GM06990 (cell line): ENCODE measurements at regions not wholly inside any gene's neighbourhood (a gene's known extent, or its start where the extent isn't known, plus 50 kb on each side); places are given as distances from the start of the nearest gene placed in this dataset.
"Not testable (repeated sequence)": the region's sequence is repeated elsewhere in the genome, so short reads cannot be mapped to it uniquely, and the experiment has no call there.

Experiments used
- DNase-seq: peaks from one replicate; pipeline ENCODE4 v3.0.0-alpha.2; 2011; ENCODE audit not compliant: insufficient read length; ENCODE audit errors: extremely low read depth
- H3K27me3 ChIP-seq: replicated peaks from 2 replicates; pipeline ENCODE4 v1.6.0; 2011; ENCODE audit warnings: low read length; ENCODE audit not compliant: control insufficient read depth, insufficient read depth
- H3K36me3 ChIP-seq: 2 replicates; pipeline ENCODE4 v1.5.1; 2011; ENCODE audit warnings: low read length; ENCODE audit not compliant: control insufficient read depth, insufficient read depth
- H3K4me3 ChIP-seq: replicated peaks from 2 replicates; pipeline ENCODE4 v1.5.1; 2011; ENCODE audit warnings: low read depth, mild to moderate bottlenecking, control low read depth, low read length
- CTCF ChIP-seq: IDR thresholded peaks from 2 replicates; pipeline ENCODE4 v1.5.1; 2011; ENCODE audit warnings: low read length, control low read depth, mild to moderate bottlenecking, inconsistent platforms; ENCODE audit not compliant: insufficient read depth, poor library complexity, severe bottlenecking

- no peak for TF ChIP-seq CTCF
- no peak for DNase-seq
- Histone ChIP-seq H3K27me3 (peaks cover 4% of the 10 kb centered on the region), H3K36me3 (no peaks in the 10 kb centered on the region), H3K4me3 (no peak overlapping the region)
These were observed 109.3 kb downstream of the ADRA2C start for GRCh38 chr4:3875466-3875865.

DNA sequence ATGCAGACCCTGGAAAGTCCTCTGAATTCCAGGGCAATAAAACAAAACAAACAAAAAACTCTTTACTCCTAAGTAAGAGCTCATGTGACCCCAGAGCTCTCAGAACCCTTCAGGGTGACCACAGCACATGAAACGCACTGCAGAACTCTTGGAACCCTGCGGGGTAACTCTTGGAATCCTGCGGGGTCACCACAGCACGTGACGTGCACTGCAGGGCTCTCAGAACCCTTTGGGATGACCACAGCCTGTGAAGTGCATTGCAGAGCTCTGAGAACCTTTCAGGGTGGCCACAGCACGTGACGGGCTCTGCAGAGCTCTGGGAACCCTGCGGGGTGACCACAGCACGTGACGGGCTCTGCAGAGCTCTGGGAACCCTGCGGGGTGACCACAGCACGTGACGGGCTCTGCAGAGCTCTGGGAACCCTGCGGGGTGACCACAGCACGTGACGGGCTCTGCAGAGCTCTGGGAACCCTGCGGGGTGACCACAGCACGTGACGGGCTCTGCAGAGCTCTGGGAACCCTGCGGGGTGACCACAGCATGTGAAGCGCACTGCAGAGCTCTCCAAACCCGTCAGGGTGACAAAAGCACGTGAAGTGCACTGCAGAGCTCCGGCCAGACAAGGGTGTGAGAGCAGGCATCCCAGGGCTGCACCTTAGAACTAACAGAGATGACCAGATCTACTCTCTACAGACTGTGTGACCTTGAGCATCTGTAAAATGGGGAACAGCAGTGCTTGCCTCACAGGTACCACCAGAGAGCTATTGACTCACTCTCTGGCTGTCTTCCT is 110.1 kb downstream of the ADRA2C start:
- H3K4me3 ChIP-seq, DNase-seq, H3K36me3 ChIP-seq, H3K27me3 ChIP-seq: not testable (repeated sequence)

- DNase-seq: no peak
- H3K4me3 ChIP-seq: no peak overlapping the region
- peaks cover 4% of the 10 kb centered on the region for H3K27me3 ChIP-seq
- H3K36me3 ChIP-seq: no peaks in the 10 kb centered on the region
- no peak for TF ChIP-seq CTCF
These were observed 111.1 kb downstream of the ADRA2C start for GRCh38 chr4:3877236-3877635.

DNA sequence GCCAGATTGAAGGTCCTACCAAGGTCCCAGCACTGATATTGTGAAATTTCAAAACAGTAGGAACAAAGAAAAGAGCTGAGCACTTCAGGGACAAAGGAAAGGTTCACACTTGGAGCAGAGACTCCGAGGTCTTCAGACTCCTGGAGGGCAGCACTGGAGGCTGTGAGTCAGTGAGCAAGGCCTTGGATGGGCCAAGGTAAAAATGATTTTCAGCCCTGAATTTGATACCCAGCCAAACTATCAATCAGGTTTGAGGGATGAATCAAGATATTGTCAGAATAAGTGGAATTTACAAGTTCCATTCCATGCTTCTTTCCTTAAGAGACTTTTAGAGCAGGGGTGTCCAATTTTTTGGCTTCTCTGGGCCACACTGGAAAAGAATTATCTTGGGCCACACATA is 111.7 kb downstream of the ADRA2C start:
- no peak for DNase-seq
- Histone ChIP-seq H3K4me3 (no peak overlapping the region), H3K36me3 (no peaks in the 10 kb centered on the region), H3K27me3 (peaks cover 6% of the 10 kb centered on the region)
- TF ChIP-seq CTCF: no peak

DNA sequence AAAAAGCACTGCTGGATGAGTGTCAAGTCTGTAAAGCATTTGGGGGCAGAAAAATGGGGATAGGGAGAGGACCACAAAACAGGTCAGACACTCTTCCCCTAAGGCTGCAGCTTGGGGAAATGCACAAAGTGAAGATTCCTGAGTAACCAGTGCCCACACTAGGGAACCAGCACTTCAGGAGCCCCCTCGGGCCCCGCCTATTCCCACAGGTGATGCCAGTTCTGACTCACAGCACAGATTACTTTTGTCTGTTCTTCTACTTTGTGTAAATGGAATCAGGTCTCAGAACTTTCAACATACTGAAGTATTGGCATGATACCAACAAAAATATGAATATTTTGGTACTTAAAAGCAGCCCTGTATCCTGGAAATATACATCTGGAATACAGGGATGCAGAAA is 112.5 kb downstream of the ADRA2C start:
- Histone ChIP-seq H3K36me3 (no peaks in the 10 kb centered on the region), H3K27me3 (peaks cover 6% of the 10 kb centered on the region), H3K4me3 (no peak overlapping the region)
- DNase-seq: no peak
- no peak for TF ChIP-seq CTCF

- no peak for DNase-seq
- H3K36me3 ChIP-seq: no peaks in the 10 kb centered on the region
- peaks cover 6% of the 10 kb centered on the region for H3K27me3 ChIP-seq
- no peak overlapping the region for H3K4me3 ChIP-seq
- TF ChIP-seq CTCF: no peak
These were observed 113.8 kb downstream of the ADRA2C start for GRCh38 chr4:3879681-3880614.
